SJCRH30 (cell line): ENCODE measurements at regions not wholly inside any gene's neighbourhood (a gene's known extent, or its start where the extent isn't known, plus 50 kb on each side); places are given as distances from the start of the nearest gene placed in this dataset.
A peak's percentile ranks its signal among the peaks of the same experiment; 100 is the strongest.

Experiments
- DNase-seq, 2 experiments: peaks; one replicate each; pipeline ENCODE4 v3.0.0-alpha.2; 2015 to 2020
- H3K27ac ChIP-seq: fragments of 250-450 bp; sonication (Bioruptor Pico); 2 replicates; pipeline ENCODE4 v1.5.1; 2020; ENCODE audit warnings: mild to moderate bottlenecking, moderate library complexity
- H3K27me3 ChIP-seq: fragments of 250-450 bp; sonication (Bioruptor Pico); 2 replicates; pipeline ENCODE4 v1.5.1; 2020; ENCODE audit warnings: mild to moderate bottlenecking, moderate library complexity
- H3K36me3 ChIP-seq: fragments of 250-450 bp; sonication (Bioruptor Pico); 2 replicates; pipeline ENCODE4 v1.5.1; 2020; ENCODE audit warnings: mild to moderate bottlenecking, moderate library complexity
- H3K4me1 ChIP-seq: fragments of 250-450 bp; sonication (Bioruptor Pico); 2 replicates; pipeline ENCODE4 v1.5.1; 2020; ENCODE audit warnings: mild to moderate bottlenecking, moderate library complexity
- H3K4me3 ChIP-seq: fragments of 250-450 bp; sonication (Bioruptor Pico); 2 replicates; pipeline ENCODE4 v1.5.1; 2020; ENCODE audit warnings: mild to moderate bottlenecking, moderate library complexity
- H3K9me3 ChIP-seq: fragments of 250-450 bp; sonication (Bioruptor Pico); replicated peaks from 2 replicates; pipeline ENCODE4 v1.5.1; 2020; ENCODE audit warnings: mild to moderate bottlenecking, moderate library complexity

GRCh38 chrX:20495575-20495974 lies 228.9 kb upstream of the RPS6KA3 start:
- no peak for DNase-seq
- Histone ChIP-seq H3K27ac (no peak overlapping the region), H3K27me3 (no peaks in the 10 kb centered on the region), H3K9me3 (no peaks in the 10 kb centered on the region), H3K4me1 (peaks cover 28% of the 10 kb centered on the region), H3K4me3 (no peak overlapping the region), H3K36me3 (no peaks in the 10 kb centered on the region)

GRCh38 chrX:20488473-20488872 lies 221.8 kb upstream of the RPS6KA3 start:
- no peaks in the 10 kb centered on the region for H3K27me3 ChIP-seq

GRCh38 chrX:20487227-20487626 lies 220.5 kb upstream of the RPS6KA3 start:
- Histone ChIP-seq H3K4me3 (no peak overlapping the region), H3K27me3 (no peaks in the 10 kb centered on the region), H3K4me1 (no peaks in the 10 kb centered on the region), H3K27ac (no peak overlapping the region), H3K9me3 (no peaks in the 10 kb centered on the region), H3K36me3 (no peaks in the 10 kb centered on the region)
- no peak for DNase-seq

More at GRCh38 chrX:20488473-20488872, 221.8 kb upstream of the RPS6KA3 start:
- Histone ChIP-seq H3K4me1 (no peaks in the 10 kb centered on the region), H3K4me3 (no peak overlapping the region), H3K27ac (no peak overlapping the region), H3K9me3 (no peaks in the 10 kb centered on the region), H3K36me3 (no peaks in the 10 kb centered on the region)
- no peak for DNase-seq

- no peak overlapping the region for H3K4me3 ChIP-seq
- H3K9me3 ChIP-seq, result no peaks in the 10 kb centered on the region
- H3K27me3 ChIP-seq, result no peaks in the 10 kb centered on the region
- 0 out of 2 replicates have a peak, but pooled peaks cover 4% of the 10 kb centered on the region for H3K4me1 ChIP-seq
- no peaks in the 10 kb centered on the region for H3K36me3 ChIP-seq
- no peak overlapping the region for H3K27ac ChIP-seq
- no peak for DNase-seq
Measured at GRCh38 chrX:20481632-20482031, 214.9 kb upstream of the RPS6KA3 start.

GRCh38 chrX:20479896-20480295 lies 213.2 kb upstream of the RPS6KA3 start:
- Histone ChIP-seq H3K27ac (no peak overlapping the region), H3K27me3 (no peaks in the 10 kb centered on the region), H3K9me3 (no peaks in the 10 kb centered on the region), H3K4me1 (0 out of 2 replicates have a peak, but pooled peaks cover 4% of the 10 kb centered on the region), H3K36me3 (no peaks in the 10 kb centered on the region), H3K4me3 (no peak overlapping the region)
- DNase-seq, result no peak

- Histone ChIP-seq H3K27me3 (no peaks in the 10 kb centered on the region), H3K9me3 (no peaks in the 10 kb centered on the region), H3K4me3 (no peak overlapping the region), H3K36me3 (no peaks in the 10 kb centered on the region), H3K4me1 (0 out of 2 replicates have a peak, but pooled peaks cover 4% of the 10 kb centered on the region), H3K27ac (no peak overlapping the region)
- no peak for DNase-seq
Measured at GRCh38 chrX:20479048-20479447, 212.3 kb upstream of the RPS6KA3 start.

- H3K9me3 ChIP-seq, result no peaks in the 10 kb centered on the region
- no peaks in the 10 kb centered on the region for H3K36me3 ChIP-seq
- 0 out of 2 replicates have a peak, but pooled peaks cover 4% of the 10 kb centered on the region for H3K4me1 ChIP-seq
- no peak for DNase-seq
- no peaks in the 10 kb centered on the region for H3K27me3 ChIP-seq
- no peak overlapping the region for H3K27ac ChIP-seq
- H3K4me3 ChIP-seq, result no peak overlapping the region
Measured at GRCh38 chrX:20477836-20478524, 211.3 kb upstream of the RPS6KA3 start.

- Histone ChIP-seq H3K9me3 (no peaks in the 10 kb centered on the region), H3K4me1 (0 out of 2 replicates have a peak, but pooled peaks cover 4% of the 10 kb centered on the region), H3K36me3 (no peaks in the 10 kb centered on the region), H3K27me3 (no peaks in the 10 kb centered on the region), H3K4me3 (no peak overlapping the region), H3K27ac (no peak overlapping the region)
- no peak for DNase-seq
Measured at GRCh38 chrX:20477219-20477618, 210.5 kb upstream of the RPS6KA3 start.

GRCh38 chrX:20472620-20473258 lies 206.0 kb upstream of the RPS6KA3 start:
- no peak overlapping the region for H3K4me3 ChIP-seq
- no peaks in the 10 kb centered on the region for H3K9me3 ChIP-seq
- DNase-seq, result no peak
- H3K36me3 ChIP-seq, result no peaks in the 10 kb centered on the region
- H3K27ac ChIP-seq, result no peak overlapping the region
- no peaks in the 10 kb centered on the region for H3K4me1 ChIP-seq
- no peaks in the 10 kb centered on the region for H3K27me3 ChIP-seq

- Histone ChIP-seq H3K27me3 (no peaks in the 10 kb centered on the region), H3K9me3 (no peaks in the 10 kb centered on the region), H3K4me1 (no peaks in the 10 kb centered on the region), H3K4me3 (no peak overlapping the region), H3K27ac (no peak overlapping the region), H3K36me3 (no peaks in the 10 kb centered on the region)
- DNase-seq, result no peak
Measured at GRCh38 chrX:20472148-20472547, 205.4 kb upstream of the RPS6KA3 start.

- DNase-seq, result no peak
- Histone ChIP-seq H3K27ac (no peak overlapping the region), H3K4me3 (no peak overlapping the region), H3K27me3 (no peaks in the 10 kb centered on the region), H3K36me3 (no peaks in the 10 kb centered on the region), H3K4me1 (no peaks in the 10 kb centered on the region), H3K9me3 (no peaks in the 10 kb centered on the region)
Measured at GRCh38 chrX:20471483-20471882, 204.8 kb upstream of the RPS6KA3 start.

GRCh38 chrX:20463296-20464075 lies 196.8 kb upstream of the RPS6KA3 start:
- Histone ChIP-seq H3K27ac (no peak overlapping the region), H3K9me3 (no peaks in the 10 kb centered on the region; the same call in 1 of the 2 replicates), H3K27me3 (no peaks in the 10 kb centered on the region), H3K4me1 (peaks cover 21% of the 10 kb centered on the region), H3K36me3 (no peaks in the 10 kb centered on the region), H3K4me3 (no peak overlapping the region)
- DNase-seq, result no peak

- Histone ChIP-seq H3K4me1 (peaks cover 21% of the 10 kb centered on the region), H3K27me3 (no peaks in the 10 kb centered on the region), H3K9me3 (no peaks in the 10 kb centered on the region; the same call in 1 of the 2 replicates), H3K4me3 (no peak overlapping the region), H3K36me3 (no peaks in the 10 kb centered on the region), H3K27ac (peak overlapping the region; percentile 81)
- peak; percentile 62 to 80 for DNase-seq
Measured at GRCh38 chrX:20461576-20461975, 194.9 kb upstream of the RPS6KA3 start.

- H3K4me1 ChIP-seq, result peaks cover 21% of the 10 kb centered on the region
- H3K27ac ChIP-seq, result peak overlapping the region; percentile 81
- no peak overlapping the region for H3K4me3 ChIP-seq
- no peak for DNase-seq
- H3K36me3 ChIP-seq, result no peaks in the 10 kb centered on the region
- H3K9me3 ChIP-seq, result no peaks in the 10 kb centered on the region; the same call in 1 of the 2 replicates
- no peaks in the 10 kb centered on the region for H3K27me3 ChIP-seq
Measured at GRCh38 chrX:20461002-20461401, 194.3 kb upstream of the RPS6KA3 start.
